HepG2 (cell line): ENCODE measurements at regions not wholly inside any gene's neighbourhood (a gene's known extent, or its start where the extent isn't known, plus 50 kb on each side); places are given as distances from the start of the nearest gene placed in this dataset.

Source experiments
- ATAC-seq: fragments of 200-7000 bp; cut with Tn5 transposase; 3 replicates; pipeline ENCODE4 v1.9.1; 2020; ENCODE audit warnings: mild to moderate bottlenecking, moderate library complexity
- BruUV-seq: library from RNA; stranded (reverse); fragments of 400-500 nt; replicated peaks from 2 replicates; lab custom pipeline; 2021; lab: Mats Ljungman, UMichigan
- CTCF ChIA-PET: fragments of 300-600 bp; formaldehyde crosslinking; extraction: SDS; loops from one replicate; lab custom pipeline; 2021; ENCODE audit warnings: low total read pairs, inconsistent platforms, low intra/inter-chr PET ratio; lab: Yijun Ruan, JAX
- POLR2A ChIA-PET: fragments of 350-600 bp; sonication (Branson Sonifier 250); formaldehyde crosslinking; loops from one replicate; lab custom pipeline; 2020; ENCODE audit warnings: antibody characterized with exemption, inconsistent platforms; lab: Yijun Ruan, JAX
- DNase-seq: peaks from one replicate; pipeline ENCODE4 v3.0.0-alpha.2; 2015; ENCODE audit warnings: low spot score
- FAIRE-seq: peaks from 3 replicates; lab custom pipeline; 2011; peaks lifted over from hg19 to GRCh38; lab: Jason Lieb, UNC
- H2AFZ ChIP-seq: one replicate; pipeline ENCODE4 v1.6.1; 2011; ENCODE audit warnings: low read length, inconsistent platforms
- H3K27ac ChIP-seq: fragments of 300-600 bp; 3 replicates; pipeline ENCODE4 v1.8.0; 2011; ENCODE audit warnings: mixed run types, mild to moderate bottlenecking, mixed read lengths, low read length, inconsistent platforms; ENCODE audit not compliant: insufficient read depth; ENCODE audit errors: extremely low read length
- H3K27me3 ChIP-seq, 2 experiments: fragments of 200-600 bp in 1 of 2; 2 replicates in 1 of 2; 3 replicates in 1 of 2; pipeline versions ENCODE4 v1.6.0 to v1.8.0; 2011; ENCODE audit warnings: low read length in 2 of 2, mild to moderate bottlenecking in 2 of 2, moderate library complexity in 2 of 2, inconsistent platforms in 1 of 2; ENCODE audit not compliant: insufficient read depth in 2 of 2, control insufficient read depth in 1 of 2
- H3K36me3 ChIP-seq, 2 experiments: fragments of 200-600 bp in 1 of 2; replicated peaks in 1 of 2; 2 replicates in 1 of 2; 3 replicates in 1 of 2; pipeline versions ENCODE4 v1.5.1 to v1.8.0; 2011; ENCODE audit warnings: low read length in 2 of 2, inconsistent platforms in 1 of 2; ENCODE audit not compliant: insufficient read depth in 2 of 2, control insufficient read depth in 1 of 2
- H3K4me1 ChIP-seq: 2 replicates; pipeline ENCODE4 v1.5.1; 2012; ENCODE audit warnings: low read length, inconsistent platforms; ENCODE audit not compliant: insufficient read depth
- H3K4me2 ChIP-seq: 2 replicates; pipeline ENCODE4 v1.6.0; 2011; ENCODE audit warnings: low read depth, low read length, inconsistent platforms
- H3K4me3 ChIP-seq, 3 experiments: fragments of 200-600 bp in 1 of 3; sonication (generic), shearing (Covaris generic) in 1 of 3; replicated peaks in 1 of 3; 2 replicates each; pipeline ENCODE4 v1.5.1; 2011 to 2016; ENCODE audit warnings: low read length in 3 of 3, inconsistent platforms in 2 of 3, low read depth in 2 of 3, mild to moderate bottlenecking in 2 of 3, control low read depth in 1 of 3, mixed read lengths in 1 of 3; ENCODE audit not compliant: insufficient read depth in 1 of 3
- H3K79me2 ChIP-seq: one replicate; pipeline ENCODE4 v1.6.1; 2011; ENCODE audit warnings: low read length, inconsistent platforms; ENCODE audit not compliant: insufficient read depth
- H3K9ac ChIP-seq: 2 replicates; pipeline ENCODE4 v1.6.0; 2011; ENCODE audit warnings: mild to moderate bottlenecking, low read depth, low read length, inconsistent platforms; ENCODE audit not compliant: insufficient read depth
- H3K9me3 ChIP-seq: 2 replicates; pipeline ENCODE4 v1.5.1; 2012; ENCODE audit warnings: mild to moderate bottlenecking, low read length
- H4K20me1 ChIP-seq: 2 replicates; pipeline ENCODE4 v1.6.0; 2011; ENCODE audit warnings: inconsistent platforms, mild to moderate bottlenecking, low read length, moderate library complexity; ENCODE audit not compliant: insufficient read depth
- AGO2 ChIP-seq: fragments of 200-400 bp; formaldehyde crosslinking; optimal IDR thresholded peaks from 2 replicates; pipeline ENCODE3; 2017; ENCODE audit warnings: mild to moderate bottlenecking, low read depth, low read length, moderate library complexity
- ATF5 ChIP-seq: sonication (generic); formaldehyde crosslinking; IDR thresholded peaks from 2 replicates; pipeline ENCODE4 v1.4.0; 2020; ENCODE audit warnings: mild to moderate bottlenecking, low read depth, missing genetic modification reagents
- CSRNP1 ChIP-seq: sonication (generic); formaldehyde crosslinking; IDR thresholded peaks from 2 replicates; pipeline ENCODE4 v1.8.1; 2023; ENCODE audit warnings: mild to moderate bottlenecking, missing genetic modification reagents
- ELF4 ChIP-seq: sonication (generic); formaldehyde crosslinking; IDR thresholded peaks from 2 replicates; pipeline ENCODE4 v1.5.0; 2020; ENCODE audit warnings: missing genetic modification reagents, mild to moderate bottlenecking, moderate library complexity, borderline replicate concordance
- ESRRA ChIP-seq: sonication (generic); formaldehyde crosslinking; IDR thresholded peaks from 2 replicates; pipeline ENCODE4 v1.5.1; 2020; ENCODE audit warnings: mild to moderate bottlenecking, low read depth, missing genetic modification reagents
- FOXA3 ChIP-seq: IDR thresholded peaks from 2 replicates; pipeline ENCODE4 v1.6.1; 2016; ENCODE audit warnings: missing genetic modification reagents, missing compliant biosample characterization
- HDAC1 ChIP-seq: sonication (generic); formaldehyde crosslinking; IDR thresholded peaks from 2 replicates; pipeline ENCODE4 v1.5.1; 2020; ENCODE audit warnings: mild to moderate bottlenecking, missing genetic modification reagents
- KLF16 ChIP-seq, 2 experiments: sonication (generic) in 1 of 2; formaldehyde crosslinking in 1 of 2; IDR thresholded peaks; 2 replicates each; pipeline versions ENCODE4 v1.6.1 to v1.8.0; 2016 to 2023; ENCODE audit warnings: missing genetic modification reagents in 2 of 2, missing compliant biosample characterization in 1 of 2
- MTF2 ChIP-seq: sonication (generic); formaldehyde crosslinking; IDR thresholded peaks from 2 replicates; pipeline ENCODE4 v1.5.0; 2020; ENCODE audit warnings: missing genetic modification reagents, borderline replicate concordance
- NR1H2 ChIP-seq: sonication (generic); formaldehyde crosslinking; IDR thresholded peaks from 2 replicates; pipeline ENCODE4 v1.8.1; 2022; ENCODE audit warnings: low read depth, missing genetic modification reagents, borderline replicate concordance
- PBX2 ChIP-seq: IDR thresholded peaks from 2 replicates; pipeline ENCODE4 v1.6.1; 2016; ENCODE audit warnings: control low read depth
- ZNF12 ChIP-seq: sonication (generic); formaldehyde crosslinking; IDR thresholded peaks from 2 replicates; pipeline ENCODE4 v1.5.0; 2020; ENCODE audit warnings: missing genetic modification reagents
- ZNF543 ChIP-seq: sonication (generic); formaldehyde crosslinking; IDR thresholded peaks from 2 replicates; pipeline ENCODE4 v1.4.0; 2020; ENCODE audit warnings: mild to moderate bottlenecking, missing genetic modification reagents
- ZNF589 ChIP-seq: sonication (generic); formaldehyde crosslinking; conservative IDR thresholded peaks from 2 replicates; pipeline ENCODE4 v1.8.0; 2022; ENCODE audit warnings: mild to moderate bottlenecking, moderate library complexity, missing genetic modification reagents
- ZNF687 ChIP-seq: sonication (generic); formaldehyde crosslinking; IDR thresholded peaks from 2 replicates; pipeline ENCODE4 v1.5.1; 2020; ENCODE audit warnings: mild to moderate bottlenecking, missing genetic modification reagents, moderate library complexity
- ZNF790 ChIP-seq: sonication (generic); formaldehyde crosslinking; IDR thresholded peaks from 2 replicates; pipeline ENCODE4 v1.8.0; 2022; ENCODE audit warnings: missing genetic modification reagents, mild to moderate bottlenecking, borderline replicate concordance
- WGBS: methylation state at CpG from one replicate; pipeline ENCODE4 v1.1.6; 2017; ENCODE audit warnings: low lambda C conversion rate; 5-methylcytosine and 5-hydroxymethylcytosine counted together
- in situ Hi-C: cut with HindIII; loops from 2 replicates; pipeline ENCODE4 v1.10.0; 2017; ENCODE audit warnings: low pct_unique_long_range_greater_than_20kb; ENCODE audit not compliant: extremely low pct_ligation_motif_present
- intact Hi-C: fragments of 100-400 bp; cut with micrococcal nuclease; formaldehyde crosslinking; loops from one replicate; pipeline ENCODE4 v1.10.0; 2022; ENCODE audit not compliant: unreplicated experiment

GRCh38 chr2:109681633-109682380 is 67.6 kb downstream of the SOWAHC start:
- Histone ChIP-seq H3K9ac (no peak overlapping the region), H3K79me2 (no peaks in the 10 kb centered on the region), H3K4me3 (no peak overlapping the region), H2AFZ (no peak overlapping the region), H3K27ac (no peak overlapping the region), H3K4me2 (no peak overlapping the region), H4K20me1 (no peaks in the 10 kb centered on the region), H3K27me3 (no peaks in the 10 kb centered on the region), H3K4me1 (peaks cover 78% of the 10 kb centered on the region), H3K9me3 (no peaks in the 10 kb centered on the region), H3K36me3 (no peaks in the 10 kb centered on the region)
- in situ Hi-C loops (no loop called here), intact Hi-C loops (no loop called here)
- no peak for DNase-seq
- WGBS, result 92% methylated on average over 4 of the region's 5 CpGs
- POLR2A ChIA-PET, result interaction anchor here (3.1 kb wide), 1 partner anchor 37 kb away, joined by 18 read pairs; no protein-coding TSS in a partner anchor
- ATAC-seq, result no peak
- CTCF ChIA-PET, result no interaction called here
- no TSS peak for BruUV-seq
- FAIRE-seq, result no peak
- TF ChIP-seq ATF5 (CRISPR knock-in tag) (no peak), ZNF687 (peak; percentile 54), ZNF543 (no peak), MTF2 (CRISPR knock-in tag) (no peak), ELF4 (CRISPR knock-in tag) (no peak), ESRRA (CRISPR knock-in tag) (no peak), ZNF790 (CRISPR knock-in tag) (no peak), FOXA3 (no peak), HDAC1 (CRISPR knock-in tag) (no peak), PBX2 (CRISPR knock-in tag) (no peak), KLF16 (CRISPR knock-in tag; IDR thresholded peaks at IDR 0.05) (no peak), ZNF589 (CRISPR knock-in tag) (no peak), AGO2 (no peak), CSRNP1 (CRISPR knock-in tag) (no peak), ZNF12 (CRISPR knock-in tag) (no peak), NR1H2 (CRISPR knock-in tag) (no peak)
